SIG-M5 treated with dmso at 0.1 percent for 504 hours (cell line): ENCODE measurements at regions not wholly inside any gene's neighbourhood (a gene's known extent, or its start where the extent isn't known, plus 50 kb on each side); places are given as distances from the start of the nearest gene placed in this dataset.

Experiments used
- DNase-seq: peaks from one replicate; lab custom pipeline; 2025; ENCODE audit not compliant: unreplicated experiment; lab: John Stamatoyannopoulos, UW

DNA sequence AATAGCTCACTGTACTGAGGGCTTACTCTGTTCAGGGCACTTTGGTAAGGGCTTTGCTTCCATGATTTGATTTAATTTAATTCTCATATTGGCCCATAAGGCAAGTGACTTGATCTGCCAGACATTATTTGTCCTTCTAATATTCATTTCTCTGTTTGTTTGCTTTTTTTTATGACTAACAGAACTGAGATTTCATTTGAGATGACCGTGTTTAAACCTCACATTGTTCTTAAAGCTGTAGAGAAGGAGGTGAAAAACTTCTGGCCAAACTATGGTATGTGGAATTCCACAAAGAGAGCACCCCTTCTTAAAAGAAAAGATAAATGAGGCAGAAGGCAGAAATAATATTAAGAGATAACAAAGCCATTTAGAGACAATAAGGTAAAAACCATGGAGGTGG lies 775.6 kb upstream of the ACO1 start:
- DNase-seq, result no peak

DNA sequence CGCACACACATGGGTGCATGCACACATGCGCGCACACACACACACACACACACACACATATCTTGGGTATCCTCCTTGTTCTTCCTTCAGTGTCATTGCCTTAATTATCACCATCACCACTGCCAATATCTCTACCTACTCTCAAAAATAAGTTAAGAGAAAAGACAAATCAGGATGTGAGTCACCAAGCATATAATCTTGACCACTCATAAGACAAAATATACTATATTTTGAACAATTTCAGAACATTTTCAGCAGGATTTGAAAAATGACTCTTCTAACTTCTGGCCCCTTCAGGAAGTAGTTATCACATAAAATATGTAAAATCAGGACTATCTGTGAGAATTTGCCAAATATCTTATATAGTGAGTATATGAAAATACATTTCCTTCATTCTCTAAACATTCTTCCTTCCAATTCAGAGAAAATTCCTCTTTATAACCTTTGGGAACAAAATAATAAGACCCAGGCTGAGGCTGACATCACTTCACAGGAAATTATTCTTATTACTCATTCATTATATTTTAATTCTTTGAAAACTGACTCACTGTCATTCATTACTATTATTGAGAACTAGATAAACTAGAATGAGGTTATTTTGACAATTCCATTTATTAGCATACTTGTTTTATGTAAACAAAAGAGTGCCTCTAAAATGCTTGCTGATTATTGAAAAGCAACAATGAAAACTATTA lies 772.0 kb upstream of the ACO1 start:
- DNase-seq, result no peak

DNA sequence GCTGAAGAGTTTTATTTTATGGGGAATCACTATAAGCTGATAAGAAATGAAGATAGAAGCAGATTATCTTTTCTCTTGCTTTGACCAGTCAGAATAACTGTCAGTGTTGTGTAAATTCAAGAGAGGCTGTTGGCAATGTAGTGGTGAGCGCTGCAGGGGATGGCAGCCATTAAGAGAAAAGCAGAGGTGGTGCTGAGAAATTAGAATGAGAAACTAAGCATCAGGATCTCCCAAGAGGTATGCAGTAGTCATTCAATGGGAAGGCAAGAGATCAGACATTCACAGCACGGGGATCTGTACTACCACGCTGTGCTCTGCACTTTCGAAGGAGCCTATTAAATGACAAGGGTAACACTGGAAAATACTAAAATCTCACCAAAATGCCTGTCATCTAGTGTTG lies 768.5 kb upstream of the ACO1 start:
- no peak for DNase-seq

DNA sequence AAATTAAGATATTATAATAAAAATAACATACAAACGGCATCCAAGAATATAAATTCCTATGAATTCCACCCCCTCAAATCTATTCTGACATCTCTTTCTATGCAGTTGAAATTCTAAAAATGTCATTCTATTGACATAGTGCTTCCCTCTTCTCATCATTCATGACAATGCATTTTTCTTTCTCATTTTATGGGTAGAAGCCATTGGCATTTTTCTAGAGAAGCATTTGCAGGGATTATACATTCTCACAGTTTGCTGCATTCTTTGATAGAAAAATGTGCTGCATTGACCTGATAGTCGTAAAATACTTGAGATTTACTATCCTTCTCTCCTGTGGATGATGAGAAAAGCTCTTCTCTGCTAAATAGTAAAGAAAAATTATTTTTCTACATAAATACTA lies 760.9 kb upstream of the ACO1 start:
- no peak for DNase-seq

DNA sequence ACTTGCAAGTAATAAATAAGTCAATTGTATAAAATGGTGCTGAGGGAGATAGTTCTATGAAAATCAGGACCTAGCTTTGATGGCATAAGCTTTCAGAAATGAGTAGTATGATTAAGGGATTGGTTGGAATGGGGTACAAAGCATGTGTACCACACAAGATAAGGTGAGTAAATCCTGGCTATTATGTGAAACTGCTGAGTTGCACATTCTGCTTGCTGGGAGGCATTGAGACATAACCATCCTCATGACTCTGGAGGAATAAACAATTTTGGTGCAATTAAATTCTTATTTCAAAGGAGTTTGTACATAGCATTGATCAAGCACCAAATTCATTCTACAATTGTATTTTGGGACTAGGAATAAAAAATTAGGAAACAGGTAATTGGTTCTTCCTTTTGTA lies 755.2 kb upstream of the ACO1 start:
- no peak for DNase-seq

DNA sequence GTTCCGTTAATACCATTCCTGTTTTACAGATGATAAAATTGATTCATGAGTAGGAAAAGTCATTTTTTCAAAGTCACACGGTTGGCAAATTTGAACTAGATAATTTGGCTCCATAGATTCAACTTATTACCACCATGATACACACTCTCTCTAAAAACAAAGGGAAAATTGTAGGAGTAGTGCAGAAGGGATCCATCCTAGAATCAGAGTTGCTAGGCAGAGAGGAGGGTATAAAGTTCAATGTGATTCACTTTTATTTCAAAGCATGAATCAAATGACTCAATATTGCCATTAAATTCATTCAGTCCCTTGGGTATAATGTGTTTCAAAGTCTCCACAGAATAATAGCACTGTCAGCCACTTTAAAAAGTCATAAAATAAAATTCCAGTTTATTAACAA lies 747.2 kb upstream of the ACO1 start:
- DNase-seq, result no peak

DNA sequence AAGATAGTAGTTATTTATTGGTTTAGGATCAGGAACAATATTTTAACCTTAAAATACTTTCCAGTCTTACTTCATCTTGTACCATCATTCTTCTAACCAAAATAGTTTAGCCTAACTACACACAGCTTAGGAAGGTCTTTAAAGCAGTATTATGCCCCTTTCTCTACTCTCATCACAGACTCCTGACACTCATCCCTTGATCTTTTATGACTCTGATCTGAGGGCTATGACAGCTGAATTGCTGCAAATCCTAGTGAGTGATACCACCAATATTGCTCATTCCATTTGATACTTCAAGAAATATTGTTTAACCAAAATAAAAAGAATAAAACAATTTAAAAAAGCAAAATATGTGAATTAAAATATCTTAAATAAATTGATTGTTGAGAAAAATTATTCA lies 746.6 kb upstream of the ACO1 start:
- no peak for DNase-seq

DNA sequence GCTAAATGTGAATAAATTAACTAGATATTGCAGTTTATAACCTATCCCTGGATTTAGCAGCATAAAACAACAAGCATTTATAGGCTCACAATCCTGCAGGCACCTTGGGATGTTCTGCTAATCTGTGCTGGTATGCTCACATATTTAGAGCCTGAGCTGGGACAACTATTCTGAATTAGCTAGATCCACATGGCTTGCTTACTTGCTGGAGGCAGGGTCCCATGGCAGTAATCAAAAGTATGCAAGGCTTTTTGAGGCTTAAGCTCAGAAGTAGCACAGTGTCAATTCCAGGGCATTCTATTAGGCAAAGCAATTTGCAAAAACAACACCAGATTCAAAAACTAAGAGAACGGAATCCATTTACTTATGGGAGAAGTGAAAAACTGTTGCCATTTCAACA lies 745.0 kb upstream of the ACO1 start:
- DNase-seq, result no peak

DNA sequence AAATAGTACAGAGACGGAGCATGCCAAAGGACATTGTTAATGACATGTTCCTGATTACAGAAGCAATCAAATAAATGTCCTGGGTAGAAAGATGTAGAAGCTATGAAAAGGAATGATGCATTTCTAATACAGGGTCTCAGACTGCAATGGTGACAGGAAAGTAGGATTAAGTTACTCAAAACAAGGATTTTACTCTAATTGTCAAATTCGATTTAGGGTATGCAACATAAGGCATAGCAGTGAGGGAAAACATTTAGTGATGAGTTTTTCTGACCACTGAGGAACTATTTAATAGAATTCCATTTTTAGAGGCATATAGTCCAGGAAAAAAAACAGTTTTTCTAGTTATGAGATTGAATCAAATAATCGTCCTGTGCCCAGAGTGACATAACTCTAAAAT lies 715.1 kb upstream of the ACO1 start:
- no peak for DNase-seq

DNA sequence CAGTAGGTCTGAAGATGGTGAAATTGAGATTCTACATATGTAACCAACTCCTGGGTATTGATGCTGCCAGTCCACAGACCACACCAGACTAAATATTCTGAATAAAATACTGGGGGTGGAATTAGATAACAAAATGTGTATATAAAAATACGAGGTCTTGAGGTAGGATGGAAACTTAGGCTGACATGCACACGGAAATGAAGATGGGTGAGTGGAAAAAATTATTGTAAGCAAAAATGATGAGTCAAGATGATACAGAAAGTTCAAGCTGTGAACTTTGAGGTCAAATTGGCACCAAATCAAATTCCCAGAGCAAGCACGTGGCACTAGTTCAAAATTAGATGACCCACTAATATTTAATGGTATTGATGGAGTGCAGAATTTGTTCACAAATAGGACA lies 713.4 kb upstream of the ACO1 start:
- no peak for DNase-seq

DNA sequence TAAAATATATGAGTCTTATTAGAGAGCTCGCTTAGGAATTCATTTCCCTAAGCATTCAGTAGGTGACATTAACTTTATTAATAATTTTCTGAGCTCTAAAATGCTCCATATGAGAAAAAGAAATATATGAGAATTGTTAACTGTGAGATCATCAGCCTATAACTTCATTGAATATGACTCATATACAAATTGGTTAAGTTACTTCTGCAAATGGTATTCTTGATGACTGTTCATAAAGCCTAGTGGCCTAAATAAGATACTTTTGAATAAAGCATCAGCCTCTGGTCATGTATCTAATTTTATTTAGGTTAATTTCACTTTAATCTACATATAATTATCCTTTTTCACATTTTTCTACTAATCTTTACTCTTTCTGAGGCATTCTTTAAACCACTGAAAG lies 710.2 kb upstream of the ACO1 start:
- DNase-seq, result no peak

DNA sequence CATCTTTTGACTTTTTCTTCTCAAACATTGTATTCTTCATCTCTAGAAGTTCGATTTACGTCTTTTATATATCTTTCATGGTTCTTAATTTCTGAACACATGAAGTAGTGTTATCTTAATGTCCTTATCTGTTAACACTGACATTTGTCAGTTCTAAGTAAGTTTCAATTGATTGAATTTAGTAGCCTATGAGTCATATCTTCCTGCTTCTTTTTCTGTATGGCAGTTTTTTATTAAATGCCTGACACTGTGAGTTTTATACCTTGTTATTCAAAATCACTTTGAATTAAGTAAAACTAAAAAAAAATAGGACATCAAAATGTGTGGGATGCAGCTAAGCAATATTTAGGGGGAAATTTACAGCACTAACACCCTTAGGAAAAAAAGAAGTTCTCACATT lies 707.0 kb upstream of the ACO1 start:
- no peak for DNase-seq

DNA sequence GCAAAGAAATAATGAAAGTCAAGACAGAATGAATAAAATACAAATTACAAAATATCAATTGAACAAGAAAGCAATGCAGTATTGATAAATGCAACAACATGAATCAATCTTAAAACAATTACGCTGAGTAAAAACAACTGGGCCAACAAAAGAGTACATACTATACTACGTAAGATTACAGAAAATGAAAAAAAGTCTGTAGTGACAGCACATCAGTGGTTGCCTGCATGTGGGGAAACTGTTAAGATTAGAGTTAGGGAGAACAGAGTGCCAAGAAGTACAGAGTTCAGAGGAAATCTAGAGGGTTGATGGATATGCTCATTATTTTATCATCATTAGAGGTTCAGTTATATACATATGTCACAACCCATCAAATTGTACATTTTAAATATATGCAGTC lies 706.6 kb upstream of the ACO1 start:
- DNase-seq, result no peak

DNA sequence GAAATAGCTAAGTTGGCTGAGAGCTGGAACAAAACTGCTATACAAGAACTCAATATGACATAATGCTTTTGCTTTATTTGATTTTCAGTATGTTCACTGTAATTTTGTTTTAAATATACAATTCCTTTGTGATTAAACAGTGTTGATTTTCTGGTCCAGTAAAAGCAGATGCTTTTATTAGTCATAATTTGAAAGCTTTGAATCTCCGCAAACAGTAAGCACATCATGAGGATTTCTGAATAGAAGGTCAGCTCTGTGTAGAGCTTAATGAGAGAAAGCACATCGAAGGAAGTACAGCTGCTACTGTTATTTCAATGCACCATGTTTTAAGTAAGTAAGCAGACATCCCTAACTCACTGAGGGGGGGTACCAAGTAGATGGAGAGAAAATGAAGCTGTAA lies 701.3 kb upstream of the ACO1 start:
- no peak for DNase-seq

DNA sequence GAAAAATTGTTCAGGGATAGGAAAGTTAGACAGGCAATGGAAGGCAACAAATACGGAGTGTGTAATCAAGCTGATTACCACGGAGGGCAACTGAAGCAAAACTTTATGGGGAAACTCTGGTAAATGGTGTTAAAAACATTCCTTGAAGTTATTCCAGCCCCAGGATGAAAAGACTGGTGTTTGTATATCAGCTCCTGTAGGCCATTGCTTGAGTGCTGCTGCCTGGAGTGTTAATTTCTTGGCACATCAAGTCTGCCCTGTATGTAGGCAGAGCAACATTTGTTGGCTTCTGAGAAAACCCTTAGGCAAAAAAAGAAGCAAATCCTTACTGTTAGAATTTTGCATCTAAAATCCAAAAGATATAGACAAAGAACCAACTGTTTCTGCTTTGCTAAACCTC lies 686.5 kb upstream of the ACO1 start:
- no peak for DNase-seq

DNA sequence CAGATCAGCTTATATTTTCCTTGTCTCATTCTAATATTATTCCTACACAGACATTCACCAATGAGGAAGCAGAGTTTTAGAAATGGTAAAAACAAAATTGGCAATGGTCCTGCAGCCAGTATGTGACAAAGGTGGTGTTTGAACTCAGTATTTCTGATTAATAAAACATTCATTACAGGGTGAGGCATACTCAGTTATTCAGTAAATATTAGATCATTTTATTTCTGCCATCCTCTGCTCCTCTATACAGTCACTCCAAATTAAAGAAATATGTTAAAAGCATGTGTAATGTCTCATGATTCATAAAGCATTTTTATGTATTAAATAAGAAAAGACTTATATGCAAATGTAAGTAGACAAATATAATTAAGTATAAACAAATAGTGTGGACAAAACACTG lies 684.6 kb upstream of the ACO1 start:
- no peak for DNase-seq

DNA sequence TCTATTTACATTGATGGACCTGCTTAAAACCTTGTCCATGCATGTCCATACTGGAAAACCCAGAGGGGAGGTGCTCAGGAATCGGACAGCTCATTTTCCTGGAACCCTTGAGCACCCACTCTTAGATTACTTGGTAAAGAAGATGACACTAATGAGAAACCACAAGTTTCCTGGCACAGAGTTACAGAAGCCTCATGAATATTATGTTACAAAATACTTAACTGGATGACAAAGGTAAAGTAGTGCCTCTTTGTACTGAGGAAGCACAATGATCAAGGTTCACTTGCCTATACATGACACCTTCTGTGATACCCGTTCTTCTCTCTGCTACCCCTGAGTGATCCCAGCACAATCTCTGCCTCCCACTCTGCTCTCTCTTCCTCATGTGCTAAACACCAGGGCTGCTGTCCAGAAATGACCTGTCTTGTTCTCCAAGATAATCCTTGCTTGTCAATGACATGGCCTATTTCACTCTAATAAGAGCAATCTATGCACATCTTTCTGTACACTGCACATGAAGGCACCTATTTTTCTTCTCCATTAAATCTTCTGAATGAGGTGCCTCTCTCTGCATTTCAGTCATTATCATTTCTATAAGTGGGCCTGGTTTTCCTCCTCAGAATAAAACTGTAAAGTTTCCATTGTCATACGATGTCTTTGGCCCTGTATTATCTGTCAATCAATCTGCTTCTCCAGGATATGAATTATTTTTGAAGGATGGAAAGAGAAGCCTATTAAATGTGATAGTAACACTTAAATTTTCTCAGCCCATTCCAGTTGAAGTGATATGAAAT lies 684.0 kb upstream of the ACO1 start:
- no peak for DNase-seq

DNA sequence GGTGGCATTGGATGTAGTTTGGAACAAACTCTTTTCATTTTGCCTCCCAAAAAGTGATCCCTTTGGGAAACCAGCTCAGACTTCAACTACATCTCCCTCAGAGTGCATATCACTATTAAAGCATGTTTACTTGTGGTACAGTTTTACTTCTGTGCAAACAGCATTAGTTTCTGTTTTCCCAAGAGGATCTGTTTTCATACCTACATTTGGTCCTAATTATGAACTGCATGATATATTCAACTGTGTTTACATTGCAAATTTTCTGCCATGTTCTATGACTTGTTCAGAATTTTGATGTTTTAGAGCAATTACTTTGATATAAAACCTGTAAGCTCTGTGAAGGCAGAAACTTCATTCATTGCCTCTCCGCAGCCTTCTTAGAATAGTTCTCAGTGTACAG lies 681.5 kb upstream of the ACO1 start:
- DNase-seq, result no peak

DNA sequence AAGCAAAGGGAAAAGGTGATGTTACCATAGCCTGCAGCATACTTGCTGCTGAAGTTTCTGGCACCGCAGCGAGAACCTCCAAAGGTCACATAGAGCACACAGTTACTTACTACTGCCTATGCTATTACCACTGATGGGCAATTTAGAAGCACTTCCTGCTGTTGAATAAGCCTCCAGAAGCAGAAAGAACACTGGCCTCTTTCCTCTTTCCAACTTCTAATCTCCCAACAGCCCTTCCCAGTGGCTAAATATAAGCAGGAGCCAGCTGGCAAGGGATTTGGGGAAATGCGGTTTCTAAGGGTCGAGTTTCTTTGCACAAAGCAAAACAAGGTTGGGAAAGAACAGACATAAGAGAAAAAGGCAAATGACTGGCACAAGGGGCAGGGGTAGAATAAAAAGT lies 669.2 kb upstream of the ACO1 start:
- DNase-seq, result no peak

DNA sequence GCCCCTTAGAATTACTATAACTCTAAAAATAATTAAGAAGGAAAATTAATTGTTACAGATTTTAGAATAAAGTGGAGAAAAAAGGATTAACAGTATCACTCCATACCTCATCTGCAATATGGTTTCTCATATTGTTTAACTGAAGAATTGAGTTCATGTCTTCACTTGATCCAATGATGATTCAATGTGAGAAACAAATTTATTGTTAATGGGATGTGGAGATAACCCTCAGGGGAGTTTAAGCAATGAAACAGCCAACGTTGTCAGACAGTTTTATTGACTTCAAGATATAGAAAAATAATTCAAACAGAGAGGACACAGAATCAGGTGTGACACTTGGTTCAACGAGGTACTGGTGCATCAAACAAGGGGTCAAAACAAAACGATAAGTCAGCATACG lies 665.2 kb upstream of the ACO1 start:
- no peak for DNase-seq

DNA sequence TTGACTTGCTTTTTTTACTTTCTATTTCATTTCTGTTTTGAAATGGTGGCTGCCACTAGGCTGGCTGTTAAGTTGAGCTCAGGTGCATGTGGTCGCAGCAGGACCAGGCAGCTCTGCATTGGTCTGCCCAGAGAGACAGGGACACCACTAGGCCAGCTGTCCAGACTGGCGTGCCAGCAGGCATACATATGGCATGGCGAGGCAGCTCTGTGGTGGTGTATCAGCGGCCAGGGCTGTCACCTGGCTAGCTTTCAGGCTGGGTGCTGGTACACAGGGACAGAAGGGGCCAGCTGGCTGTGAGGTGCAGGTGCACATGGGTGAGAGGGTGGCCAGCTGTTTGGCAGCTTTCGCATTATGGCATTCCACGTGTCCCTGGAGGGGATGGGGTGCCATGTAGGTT lies 654.0 kb upstream of the ACO1 start:
- no peak for DNase-seq

DNA sequence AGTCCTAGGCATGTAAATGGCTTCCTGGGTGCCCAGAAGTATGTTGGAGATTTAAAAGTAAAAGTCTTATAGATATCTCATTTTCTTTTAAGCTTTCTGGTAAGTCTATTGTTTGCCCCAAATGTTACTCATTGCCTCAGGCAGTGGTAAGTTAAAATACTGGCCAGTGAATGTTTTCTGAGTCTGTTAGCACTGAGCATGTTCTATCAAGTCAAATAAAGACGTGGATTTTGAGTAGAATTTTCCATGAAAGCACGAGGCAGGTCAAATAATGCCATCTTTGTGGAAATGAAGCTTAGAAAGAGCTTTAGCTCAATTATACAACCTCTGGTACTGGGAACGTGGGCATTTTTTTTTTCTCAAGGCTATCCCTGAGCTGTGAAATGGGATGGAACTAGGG lies 651.3 kb upstream of the ACO1 start:
- DNase-seq, result no peak

DNA sequence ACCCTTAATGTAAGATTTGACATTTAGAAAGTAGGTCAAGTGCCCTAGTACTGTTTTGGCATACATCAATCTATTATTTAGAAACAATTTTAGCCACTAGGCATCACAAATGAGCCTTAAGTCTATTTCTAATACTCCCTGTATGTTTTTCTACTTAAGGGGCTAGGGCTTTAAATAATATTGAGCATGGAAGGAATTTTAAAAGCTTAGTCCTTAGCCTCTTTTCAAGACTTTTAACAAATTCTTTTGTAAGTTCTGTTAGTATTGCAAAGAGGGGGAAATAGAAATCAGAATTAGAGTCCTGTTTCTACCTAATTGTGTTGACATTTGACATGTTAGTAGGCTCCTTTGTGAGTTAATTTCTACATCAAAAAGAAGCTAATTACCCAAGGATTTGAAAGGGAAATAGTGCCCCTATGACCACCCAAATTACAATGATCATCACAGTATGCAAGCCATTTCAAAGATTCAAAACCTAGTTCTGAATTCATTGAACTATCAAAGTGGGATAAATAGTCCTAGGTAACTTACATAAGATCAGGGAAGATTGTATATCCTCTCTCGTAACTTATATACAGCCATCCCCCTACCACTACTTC lies 647.8 kb upstream of the ACO1 start:
- no peak for DNase-seq
